Activated CD4-positive, alpha-beta T cell treated with anti-CD3 and anti-CD28 coated beads for 24 hours (primary cell): ENCODE measurements at regions not wholly inside any gene's neighbourhood (a gene's known extent, or its start where the extent isn't known, plus 50 kb on each side); places are given as distances from the start of the nearest gene placed in this dataset.

ENCODE experiments used
- DNase-seq, 2 donors: peaks; one replicate each; pipeline ENCODE4 v3.0.0-alpha.2; 2020; ENCODE audit warnings: low read depth in 2 of 2

DNA sequence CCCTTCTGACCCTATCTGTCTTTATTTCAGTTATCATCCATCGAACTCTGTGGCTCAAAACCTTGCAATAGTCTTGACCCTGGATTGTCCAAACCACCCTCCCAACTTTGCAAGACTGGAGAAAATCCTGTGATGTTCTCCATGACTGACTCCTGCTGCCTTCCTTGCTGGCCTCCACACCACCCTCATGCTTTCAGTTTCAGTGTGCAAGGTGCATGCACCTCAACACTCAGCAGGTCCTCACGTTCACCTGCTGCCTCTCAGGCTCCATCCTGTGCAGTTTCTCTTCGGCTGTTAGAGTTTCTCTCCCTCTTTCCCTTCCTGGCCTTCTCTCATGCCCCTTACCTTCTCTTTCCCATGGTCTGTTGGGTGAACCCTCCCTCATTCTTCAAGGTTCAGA, 59.4 kb upstream of the ASIC2 start:
- no peak for DNase-seq

DNA sequence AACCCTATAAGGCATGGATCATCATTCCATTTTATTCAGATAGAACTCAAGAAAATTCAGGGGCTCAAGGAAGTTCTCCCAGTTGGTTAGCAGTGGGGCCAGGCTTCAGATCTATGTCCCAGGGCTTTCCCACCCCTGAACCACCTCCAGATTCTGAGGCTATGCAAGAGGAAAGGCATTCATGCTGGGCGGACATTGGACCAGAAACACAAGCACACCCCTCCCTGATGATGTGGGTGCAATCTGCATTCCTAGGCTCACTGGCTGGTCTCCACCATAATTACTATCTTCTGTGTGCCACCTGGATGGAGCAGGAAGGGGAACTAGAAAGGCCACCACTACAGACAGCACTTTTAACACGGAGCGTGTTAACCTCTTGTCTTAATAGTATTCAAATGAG, 63.2 kb upstream of the ASIC2 start:
- DNase-seq, result no peak

DNA sequence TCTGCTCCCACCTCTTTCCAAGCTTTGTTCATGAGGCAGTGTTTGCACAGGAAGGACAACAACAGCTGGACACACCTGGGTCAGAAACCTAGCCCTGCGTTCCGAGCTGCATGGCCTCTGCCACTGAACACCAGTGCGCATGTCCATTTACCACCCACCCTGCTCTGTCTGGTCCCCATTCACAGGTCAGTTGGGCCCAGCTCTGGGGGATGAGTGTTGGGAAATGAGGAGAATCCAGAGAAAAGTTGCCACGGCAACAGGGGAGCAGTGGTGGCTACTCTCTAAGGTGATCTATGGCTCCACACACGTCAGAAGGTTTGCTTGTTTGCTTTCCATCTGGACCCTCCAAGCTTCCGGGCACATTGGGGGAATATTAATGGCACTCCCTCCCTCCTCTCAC, 70.4 kb upstream of the ASIC2 start:
- no peak for DNase-seq

DNA sequence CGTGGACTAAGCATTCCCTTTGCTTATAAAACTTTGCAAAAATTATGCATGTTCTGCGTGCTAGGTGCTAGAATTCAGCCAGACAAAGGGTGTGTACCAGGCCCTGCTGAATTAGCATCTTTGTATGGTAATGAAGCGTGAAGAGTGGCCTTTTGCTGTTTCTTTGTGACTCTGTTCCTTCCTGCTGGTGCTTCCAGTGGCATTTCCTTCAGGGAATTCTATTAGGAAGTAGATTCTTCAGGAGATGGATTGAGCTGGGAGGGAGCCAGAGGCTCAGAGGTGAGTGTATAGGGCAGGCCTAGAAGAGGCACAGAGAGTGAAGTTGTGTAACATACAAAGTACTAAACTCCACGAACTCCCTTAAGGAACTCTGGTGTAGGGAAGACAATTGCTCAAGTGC, 73.9 kb upstream of the ASIC2 start:
- no peak for DNase-seq

DNA sequence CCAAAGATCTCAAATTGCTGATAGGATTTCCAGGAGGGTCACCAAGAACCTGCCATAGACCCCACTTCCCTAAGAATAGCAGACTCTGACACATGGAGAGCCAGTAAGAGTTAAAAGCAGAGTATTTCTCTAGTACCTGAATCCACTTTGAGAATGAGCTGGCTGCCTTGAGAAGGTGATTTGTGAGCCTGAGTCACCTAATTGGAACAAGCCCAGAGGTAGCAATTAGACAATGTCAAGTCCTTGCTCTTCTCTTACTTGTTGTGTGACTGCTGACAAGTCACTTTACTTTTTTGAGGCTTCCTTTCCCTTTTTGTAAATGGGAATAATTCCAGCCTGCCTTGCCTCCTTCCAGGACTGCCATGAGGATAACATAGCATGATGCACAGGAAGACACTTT, 76.1 kb upstream of the ASIC2 start:
- DNase-seq, result no peak

DNA sequence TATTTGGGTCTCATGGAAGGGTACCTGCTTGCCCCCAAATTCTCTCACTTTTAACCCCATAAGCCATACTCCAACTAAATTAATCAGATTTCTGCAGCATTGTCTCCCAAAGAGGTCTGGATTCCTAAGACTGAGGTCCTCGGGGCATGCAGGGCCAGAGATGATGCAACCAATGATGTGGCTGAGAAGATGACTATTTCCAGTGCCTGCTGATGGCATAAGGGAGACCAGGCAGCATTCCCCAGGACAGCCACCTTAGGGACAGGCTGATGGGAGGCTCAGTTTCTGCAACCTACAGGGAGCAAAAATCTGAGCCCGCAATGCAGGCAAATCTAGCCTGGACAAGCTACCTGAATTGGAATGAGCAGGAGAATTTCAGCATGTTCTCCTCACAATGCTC, 76.8 kb upstream of the ASIC2 start:
- no peak for DNase-seq

DNA sequence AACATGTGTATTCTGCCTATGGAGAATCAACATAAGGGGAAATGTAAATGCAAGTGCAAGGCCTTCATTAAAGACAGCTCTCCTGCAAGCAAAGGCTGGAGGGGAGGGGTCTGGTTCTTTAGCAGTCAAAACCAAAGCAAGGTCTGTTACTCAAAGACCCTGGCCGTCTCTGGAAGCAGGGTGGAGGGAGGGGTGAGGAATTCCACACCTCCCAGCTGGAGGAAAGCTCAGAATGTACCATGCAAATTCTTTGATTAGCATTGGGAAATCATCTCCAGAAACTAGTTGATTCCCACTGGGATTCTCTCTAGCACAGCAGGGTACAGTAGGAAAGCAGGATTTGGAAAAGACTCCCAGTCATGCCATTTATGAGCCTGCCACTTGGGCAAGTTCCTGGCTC, 77.3 kb upstream of the ASIC2 start:
- no peak for DNase-seq

DNA sequence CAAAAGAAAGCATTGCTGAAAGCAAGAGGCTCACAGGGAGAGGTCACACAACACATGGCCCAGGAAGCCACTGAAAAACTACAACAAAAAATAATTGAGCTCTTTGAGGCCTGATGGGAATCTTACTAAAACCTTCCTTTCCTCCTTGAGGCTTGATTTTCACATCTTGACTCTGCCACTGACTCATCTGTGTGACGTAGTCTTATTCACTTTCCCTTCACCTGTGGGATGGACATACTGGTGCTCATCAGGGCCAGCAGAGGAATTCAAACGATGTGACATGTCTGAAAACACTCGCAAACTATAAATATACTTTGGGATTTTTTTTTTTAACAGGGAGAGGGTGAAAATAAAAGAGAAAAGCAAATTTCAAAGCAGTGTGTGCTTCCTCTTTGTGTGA, 78.3 kb upstream of the ASIC2 start:
- DNase-seq, result no peak

DNA sequence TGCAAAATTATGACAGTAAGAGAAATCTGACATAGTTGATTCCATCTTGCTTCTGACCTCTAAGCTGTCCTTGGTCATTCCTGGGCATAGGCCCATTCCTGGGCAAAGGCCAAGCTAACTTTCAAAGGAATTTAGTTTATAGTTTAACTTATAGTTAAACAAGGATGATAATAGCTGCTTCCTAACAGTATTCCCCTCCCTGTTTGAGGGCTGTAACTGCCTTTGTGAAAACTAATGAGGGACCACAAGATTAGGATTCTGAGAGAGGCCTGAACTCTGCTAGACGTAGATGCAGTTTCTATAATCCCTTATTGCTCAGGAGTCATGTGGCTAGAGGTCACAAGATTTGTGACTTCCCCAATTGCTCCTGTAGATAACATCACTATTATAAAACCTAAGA, 80.2 kb upstream of the ASIC2 start:
- DNase-seq, result no peak

DNA sequence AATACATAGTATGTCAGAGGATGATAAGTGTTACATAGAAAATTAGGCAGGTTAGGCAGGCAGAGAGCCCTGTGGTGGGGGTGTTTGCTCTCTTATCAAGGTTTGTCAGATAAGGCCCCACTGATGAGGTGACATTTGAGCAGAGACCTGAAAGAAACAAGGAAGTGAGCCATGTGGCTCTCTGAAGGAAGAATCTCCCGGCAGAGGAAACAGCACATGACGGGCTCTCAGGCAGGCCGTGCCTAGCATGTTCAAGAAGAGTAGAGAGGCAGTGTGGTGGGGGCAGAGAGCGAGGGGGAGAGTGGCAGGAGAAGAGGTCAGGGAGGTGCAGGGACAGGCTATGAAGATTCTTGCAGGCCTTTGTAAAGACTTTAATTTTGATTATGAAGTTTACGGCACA, 82.0 kb upstream of the ASIC2 start:
- no peak for DNase-seq

DNA sequence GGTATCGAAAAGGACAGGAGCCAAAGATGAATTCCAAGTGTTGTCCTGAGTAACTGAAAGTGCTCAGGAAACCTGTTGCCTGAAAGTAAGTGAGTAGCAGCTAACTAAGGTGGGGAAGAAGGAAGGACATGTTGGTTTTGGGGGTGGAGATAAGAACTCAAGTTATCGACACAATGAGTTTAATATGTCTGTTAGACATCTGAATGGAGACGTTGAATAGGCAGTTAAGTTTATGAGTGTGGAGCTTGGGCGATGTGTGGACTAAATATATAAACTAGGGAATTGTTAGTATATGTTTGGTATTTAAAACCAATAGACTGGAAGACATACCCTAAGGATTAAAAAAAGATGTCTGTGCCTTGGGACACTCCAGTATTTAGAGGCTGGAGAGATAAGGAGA, 82.7 kb upstream of the ASIC2 start:
- DNase-seq, result no peak

DNA sequence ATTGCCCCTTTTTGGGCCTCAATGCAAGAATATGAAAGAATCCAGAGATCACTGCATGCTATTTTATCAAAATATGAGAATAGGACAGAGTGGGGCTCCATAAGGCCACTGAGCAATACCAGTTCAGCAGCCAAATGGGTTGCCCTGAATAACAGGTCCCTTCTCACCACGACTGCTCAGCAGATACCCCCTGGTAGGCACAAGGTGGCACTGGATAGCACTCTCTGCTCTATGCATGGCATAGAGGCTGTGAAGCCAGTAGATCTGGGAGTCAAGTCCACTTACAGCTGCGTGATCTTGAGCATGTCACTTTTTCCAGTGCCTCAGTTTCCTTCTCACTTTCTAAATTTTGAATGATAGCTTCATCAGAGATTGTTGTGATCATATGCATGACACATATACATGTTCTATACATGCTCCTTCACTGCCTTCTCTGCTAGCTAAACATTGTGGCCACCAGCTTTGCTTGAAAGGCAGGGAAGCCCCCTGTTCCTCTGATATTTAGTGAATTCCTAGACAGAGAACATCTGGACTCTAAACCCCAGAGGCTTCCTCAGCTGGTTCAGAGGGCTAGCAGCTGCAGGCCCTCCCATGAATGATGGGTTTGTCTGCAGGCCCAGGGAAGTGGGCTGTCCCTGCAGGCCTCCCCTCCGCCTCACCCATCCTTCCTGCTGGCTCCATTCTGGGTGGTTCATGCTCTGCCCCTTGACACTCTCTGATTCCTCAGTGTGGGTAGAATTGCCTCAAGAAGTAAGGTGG, 84.9 kb upstream of the ASIC2 start:
- no peak for DNase-seq

DNA sequence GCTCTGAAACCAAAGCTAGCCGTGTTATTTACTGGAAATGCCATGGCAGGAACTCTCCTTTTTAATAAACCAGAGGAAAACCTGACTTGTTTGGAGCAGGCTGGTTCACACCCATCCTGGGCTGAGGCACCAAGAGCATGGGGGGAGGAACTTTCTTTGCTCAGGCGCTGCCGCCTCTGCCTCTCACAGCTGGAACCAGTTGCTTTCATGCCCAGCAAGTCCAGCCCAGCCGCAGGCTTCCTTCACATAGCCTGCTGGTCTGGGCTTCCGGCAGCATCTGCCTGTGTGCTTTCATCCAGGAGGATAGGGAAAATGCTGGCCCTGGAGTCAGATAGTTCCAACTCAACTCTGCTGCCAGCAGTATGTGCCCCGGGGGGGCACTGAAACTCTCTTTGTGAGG, 88.1 kb upstream of the ASIC2 start:
- DNase-seq, result no peak

DNA sequence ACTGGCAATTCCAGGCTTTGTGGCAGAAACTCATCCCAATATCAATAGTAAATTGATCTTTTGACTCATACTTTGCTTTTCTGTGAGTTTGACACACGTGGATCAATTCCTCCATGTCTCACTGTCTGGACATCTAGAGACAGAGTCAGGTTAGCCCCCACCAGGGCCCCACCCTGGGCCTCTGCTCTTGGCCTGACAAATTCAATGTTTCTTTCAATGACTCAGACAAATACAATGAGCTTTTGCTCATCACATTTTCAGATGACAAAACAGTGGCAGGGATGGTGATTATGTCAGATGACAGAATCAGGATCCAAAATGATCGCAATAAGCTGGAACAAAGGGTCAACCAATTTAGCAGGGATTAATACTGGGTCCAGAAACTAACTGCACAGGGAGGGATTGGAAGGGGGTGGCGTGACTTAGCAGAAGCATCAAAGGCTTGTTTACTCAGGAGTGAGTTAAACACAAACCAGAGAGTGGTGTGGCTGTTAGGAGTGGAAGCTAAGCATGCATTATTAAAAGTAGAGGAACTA, 90.5 kb upstream of the ASIC2 start:
- DNase-seq, result no peak

DNA sequence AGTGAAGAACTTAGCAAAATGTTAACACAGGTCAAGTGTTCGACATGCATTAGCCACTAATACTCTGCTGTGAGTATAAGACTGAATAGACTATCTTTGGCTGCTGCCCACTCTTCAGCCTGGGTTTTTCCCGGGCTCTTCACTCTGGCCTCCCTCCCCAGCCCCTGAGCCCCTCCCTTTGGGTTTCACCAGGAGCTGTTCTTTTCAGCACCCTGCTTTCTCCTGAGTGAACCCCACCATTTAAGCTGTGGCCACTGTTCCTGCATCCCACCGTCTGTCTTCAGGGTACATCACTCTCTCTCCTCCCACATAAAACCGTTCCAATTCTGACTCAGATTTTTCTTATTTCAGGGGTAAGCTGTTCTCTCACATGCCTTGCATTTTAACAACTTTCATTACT, 92.0 kb upstream of the ASIC2 start:
- DNase-seq, result no peak

DNA sequence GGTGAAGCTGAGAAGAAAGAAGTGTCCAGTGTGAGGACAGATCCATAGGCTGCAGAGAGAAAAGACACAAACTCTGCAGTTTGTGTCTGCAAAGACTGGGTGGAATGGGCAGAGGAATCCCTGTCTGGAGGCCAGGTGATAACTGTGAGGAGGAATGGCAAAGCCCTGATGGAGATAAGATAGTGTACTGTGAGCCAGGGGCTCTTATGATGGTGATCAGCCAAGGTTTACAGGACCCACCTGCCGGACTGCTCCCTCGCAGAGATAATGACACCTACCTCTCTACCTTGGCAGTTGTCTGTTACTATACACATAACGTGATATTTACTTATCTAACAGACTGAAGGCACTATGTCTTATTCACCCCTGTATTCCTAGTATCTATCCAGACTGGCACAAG, 92.6 kb upstream of the ASIC2 start:
- no peak for DNase-seq

DNA sequence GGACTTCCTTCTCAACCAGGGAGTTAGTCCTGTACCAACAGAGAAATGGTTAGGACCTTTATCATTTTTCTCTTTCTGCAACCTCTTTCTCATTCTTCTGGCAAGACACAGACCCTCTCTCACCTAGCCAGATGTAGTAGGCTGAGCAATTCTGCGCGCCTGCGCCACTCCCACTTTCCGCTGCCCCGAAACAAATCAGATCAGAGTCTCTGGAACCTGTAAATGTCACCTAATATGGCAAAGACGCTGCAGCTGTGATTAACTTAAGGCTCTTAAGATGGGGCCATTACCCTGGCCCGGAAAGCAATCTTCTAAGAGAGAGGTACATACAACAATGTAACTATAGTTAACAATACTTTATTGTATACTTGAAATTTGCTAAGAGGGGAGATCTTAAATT, 94.3 kb upstream of the ASIC2 start:
- no peak for DNase-seq

DNA sequence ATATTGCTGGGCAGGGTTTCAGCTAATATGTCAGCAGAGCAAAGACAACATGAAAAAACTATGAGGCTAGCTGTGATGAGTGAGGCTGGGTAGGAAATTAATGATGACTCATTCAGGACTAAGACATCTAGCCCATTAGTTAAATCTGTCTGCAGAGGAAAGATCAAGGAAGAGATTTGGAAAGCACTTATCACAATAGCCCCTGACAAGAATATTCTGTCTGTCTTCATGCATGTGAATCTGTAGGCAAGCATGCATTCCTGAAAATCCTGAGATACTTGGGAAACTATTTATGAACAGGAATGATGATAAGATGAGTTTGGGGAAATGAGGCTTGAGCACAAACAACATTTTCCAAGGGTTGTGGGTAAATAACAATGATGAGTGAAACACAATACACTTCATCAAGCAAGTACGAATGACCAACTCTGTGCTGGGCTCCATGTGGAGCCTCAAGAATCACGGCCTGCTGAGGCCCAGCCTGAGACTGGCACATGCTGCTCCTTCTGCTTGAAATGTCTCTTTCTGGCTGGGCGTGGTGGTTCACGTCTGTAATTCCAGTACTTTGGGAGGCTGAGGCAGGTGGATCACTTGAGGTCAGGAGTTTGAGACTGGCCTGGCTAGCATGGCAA, 96.5 kb upstream of the ASIC2 start:
- DNase-seq, result no peak

DNA sequence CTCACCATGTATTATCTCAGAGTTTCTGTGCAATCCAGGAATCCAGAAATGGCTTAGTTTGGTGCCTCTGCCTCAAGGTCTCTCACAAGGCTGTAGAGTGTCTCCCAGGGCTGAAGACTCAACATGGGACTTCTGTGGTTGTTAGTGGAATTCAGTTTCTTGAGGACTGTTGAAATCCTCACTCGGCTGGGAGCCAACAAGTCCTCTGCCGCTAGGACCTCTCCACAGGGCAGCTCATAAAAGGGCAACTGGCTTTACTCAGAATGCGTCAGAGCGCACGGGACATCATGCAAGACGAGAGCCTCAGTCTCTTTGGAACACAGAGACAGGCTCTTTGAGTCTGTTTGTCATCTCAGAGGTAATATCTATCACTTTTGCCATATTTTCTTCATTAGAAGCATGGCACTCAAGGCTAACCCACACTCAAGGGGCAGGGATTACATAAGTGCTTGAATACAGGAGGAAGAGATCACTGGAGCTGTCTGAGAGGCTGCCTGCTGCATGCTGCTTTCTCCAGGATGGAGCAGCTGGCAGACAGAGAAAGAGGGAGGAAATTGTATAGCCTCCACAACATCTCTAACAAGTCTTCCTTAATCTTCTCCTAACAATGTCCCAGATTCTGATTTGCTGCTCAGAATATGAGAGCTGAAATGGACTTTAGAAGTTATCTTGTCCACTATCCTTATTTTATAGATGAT, 97.5 kb upstream of the ASIC2 start:
- no peak for DNase-seq

DNA sequence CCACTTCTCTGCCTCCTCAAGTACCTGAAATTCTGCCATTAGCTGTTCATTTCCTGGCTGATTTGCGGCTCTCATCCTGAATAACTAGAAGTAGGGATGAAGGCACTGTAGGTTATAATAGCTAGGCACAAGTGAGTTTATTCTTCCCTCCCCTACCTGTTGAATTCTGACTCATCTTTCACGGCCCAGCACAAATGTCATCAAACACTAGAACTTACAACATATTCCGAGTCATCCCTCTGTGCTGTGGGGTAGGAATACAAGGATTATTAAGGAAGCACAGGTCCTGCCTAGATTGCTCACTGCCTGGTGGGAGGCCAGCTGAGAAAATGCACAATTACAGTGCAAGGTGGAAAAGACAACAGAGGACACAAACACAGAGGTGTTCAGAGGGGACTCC, 103.7 kb upstream of the ASIC2 start:
- no peak for DNase-seq

DNA sequence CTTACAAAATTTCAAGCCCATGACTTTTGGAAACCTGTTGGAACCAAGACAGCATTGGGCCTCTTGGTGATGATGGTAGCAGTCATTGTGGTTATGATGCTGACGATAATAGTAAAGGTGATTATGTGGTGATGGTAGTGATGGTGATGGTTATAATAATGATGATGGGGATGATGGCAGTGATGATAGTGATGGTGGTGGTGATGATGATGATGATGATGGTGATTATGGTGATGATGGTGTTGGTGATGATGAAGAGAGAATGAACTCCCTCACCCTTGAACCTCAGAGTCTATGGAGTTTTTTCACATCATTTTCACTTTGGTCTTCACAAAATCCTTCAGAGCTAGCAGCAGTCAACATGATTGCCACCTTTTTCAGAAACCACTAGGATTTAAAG, 105.3 kb upstream of the ASIC2 start:
- DNase-seq, result no peak

DNA sequence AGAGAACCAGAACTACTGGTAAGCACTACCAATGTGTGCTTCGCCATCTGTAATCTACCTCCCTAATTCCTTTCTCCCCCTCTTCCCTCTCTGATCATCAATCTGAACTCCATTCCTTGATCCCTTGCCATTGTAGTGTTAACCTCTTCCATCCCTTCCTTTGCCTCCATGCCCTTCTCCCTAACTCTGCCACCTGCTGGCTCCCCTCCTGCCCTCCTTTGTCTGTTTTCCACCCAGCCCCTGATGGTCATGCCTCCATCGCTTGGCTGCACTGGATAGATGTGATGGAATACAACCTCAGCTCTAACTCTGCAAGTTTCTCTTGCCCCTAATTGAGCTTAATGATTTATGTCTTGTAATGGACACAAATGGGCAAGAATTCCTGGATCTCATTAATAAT, 108.2 kb upstream of the ASIC2 start:
- no peak for DNase-seq

DNA sequence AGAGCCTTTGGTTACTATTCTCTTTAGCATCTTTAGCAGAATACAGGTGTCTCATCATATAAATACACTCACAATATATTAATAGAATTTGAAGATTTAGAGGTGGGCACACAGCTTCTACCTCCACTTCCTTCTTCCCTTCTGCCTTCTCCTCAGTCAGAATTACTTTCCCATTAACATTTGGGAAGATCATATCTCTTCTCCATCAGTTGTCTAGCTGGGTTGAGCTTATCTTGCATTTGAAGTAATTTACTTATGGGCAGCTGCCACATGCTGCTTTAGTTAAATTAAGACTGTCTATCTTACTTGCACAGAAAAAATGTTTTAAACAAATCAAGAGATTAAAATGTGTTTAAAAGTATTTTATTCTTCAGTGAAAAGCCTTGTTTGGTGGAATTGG, 110.1 kb upstream of the ASIC2 start:
- no peak for DNase-seq
